HG02610 (cell line): ENCODE measurements at regions not wholly inside any gene's neighbourhood (a gene's known extent, or its start where the extent isn't known, plus 50 kb on each side); places are given as distances from the start of the nearest gene placed in this dataset.

Experiments used
- ATAC-seq: cut with Tn5 transposase; IDR thresholded peaks from one replicate; pipeline ENCODE4 v1.9.1; 2021; ENCODE audit warnings: mild to moderate bottlenecking, moderate library complexity; ENCODE audit not compliant: unreplicated experiment

DNA sequence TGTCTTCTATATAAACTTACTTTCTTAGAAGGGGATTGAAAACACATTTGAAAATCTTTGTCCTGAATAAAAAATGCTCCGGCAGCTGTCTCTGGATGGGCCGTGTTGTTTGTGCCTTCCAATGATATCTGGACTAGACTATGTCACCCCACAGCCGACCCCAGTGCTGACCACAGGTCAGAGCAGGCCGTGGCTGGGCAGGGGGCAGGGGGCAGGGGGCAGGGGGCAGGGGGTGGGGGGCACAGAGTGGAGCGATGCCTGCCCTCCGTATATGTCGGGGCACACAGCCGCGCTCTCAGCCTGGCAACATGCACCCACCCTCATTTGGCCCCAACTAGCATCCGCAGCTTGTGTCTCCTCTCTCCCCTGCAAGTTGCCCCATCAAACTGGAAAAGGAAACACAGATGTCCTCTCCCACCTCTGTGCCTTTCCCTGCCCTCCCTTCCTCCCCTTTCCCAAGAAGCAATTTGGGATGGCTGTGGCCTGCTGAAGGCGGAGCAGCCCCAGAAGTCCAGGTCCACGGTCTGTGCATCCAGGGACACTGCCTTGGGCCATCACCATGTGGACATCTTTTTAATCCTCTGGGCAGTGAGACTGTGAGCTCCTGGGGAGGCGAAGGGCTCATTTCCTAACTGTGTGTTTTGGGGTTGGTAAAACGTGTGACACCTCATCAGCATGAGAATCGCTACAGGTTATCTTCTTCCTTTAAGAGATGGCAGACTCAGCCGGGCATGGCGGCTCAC lies 295.7 kb upstream of the RTL1 start:
- no peak for ATAC-seq

DNA sequence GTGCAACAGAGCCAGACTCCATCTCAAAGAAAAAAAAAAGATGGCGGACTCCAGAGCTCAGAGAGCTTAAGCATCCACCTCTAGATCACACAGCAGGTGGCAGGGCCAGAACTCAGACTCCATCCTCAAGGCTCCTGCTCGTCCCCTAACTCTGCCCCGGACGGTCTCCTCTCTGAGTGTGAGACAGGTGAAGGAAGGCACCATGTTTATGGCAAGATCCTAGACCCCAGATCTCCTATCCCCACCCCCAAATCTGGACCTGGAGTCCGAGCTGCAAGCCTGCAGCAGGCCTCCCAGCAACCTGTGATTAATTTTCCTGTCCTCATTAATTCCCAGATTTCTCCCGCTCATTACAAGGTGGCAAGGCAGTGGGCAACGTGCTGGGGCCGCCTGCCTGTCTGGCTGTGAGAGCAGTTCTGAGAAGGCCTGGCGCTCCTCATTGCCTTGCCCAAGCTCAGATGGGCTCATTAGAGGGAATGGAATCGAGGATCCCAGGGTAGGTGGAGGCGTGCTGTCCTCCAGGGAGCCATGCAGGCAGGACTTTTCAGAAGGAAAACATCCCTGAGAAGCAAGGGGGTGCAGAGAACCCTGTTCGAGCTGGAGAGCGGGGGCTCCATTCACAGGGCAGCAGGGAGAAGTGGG lies 296.6 kb upstream of the RTL1 start:
- ATAC-seq, result no peak

DNA sequence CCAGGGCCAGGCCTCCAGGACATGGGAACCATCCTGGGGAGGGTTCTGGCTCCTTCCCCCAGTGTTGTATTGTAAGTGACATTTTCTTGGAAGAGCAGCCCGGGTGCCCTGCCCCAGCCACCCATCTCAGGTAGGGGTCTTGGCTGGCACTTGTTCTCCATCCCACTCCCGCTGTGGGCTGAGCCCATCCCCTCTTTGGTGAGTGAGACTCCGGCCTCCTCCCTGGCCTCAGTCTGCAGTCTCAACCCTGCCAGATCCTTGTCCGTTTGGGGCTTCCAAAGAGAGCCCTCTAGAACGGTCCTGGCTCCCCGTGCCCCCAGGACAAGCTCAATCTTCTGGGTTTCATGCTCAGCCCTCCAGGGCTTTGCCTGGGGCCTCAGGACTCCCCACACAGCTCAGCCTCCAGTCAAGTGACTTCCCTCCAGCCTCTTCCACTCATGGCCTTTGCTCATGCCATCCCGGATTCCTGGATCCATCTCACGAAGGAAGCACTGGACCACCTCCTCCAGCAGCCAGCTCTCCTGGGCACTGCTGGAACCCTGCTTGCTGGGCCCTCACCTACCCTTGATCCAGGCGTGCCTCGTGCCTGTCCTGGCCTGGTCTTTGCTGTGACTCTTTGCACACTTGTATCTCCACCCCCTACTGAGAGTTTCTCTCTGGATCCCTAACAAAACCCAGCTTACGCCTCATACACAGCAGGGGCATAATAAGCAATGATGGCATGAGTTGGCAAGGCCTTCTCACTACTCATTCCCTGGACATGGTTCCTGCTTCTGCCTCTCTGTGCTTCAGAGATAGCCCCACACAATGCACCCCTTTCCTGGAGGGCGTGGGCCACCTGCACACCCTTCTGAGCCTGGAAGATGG lies 297.4 kb upstream of the RTL1 start:
- no peak for ATAC-seq

DNA sequence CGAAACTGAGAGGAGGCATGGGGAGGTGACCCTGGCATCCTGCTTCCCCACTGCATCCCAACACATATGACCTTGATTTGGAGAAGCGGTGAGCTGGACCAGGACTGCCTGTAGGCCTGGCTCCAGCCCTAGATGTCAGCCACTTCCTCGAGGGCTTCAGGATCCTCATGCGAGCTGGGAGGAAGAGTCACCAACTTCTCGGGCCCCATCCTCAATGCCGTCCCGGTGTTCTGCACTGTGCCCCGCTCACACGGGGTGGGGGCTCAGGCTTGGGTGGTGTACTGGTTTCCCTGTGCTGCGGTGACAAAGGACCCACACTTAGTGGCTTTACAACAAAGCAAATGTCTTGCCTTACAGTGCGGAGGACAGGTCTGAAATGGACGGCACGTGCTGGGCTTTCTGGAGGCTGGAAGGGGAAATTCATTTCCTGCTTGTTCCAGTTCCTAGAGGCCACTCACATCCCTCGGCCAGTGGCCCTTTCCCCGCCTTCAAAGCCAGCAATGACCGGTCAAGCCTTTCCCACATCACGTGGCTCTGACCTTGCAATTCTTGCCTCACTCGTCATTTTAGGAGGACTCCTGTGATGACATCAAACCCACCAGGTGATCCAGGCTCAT lies 298.1 kb upstream of the RTL1 start:
- ATAC-seq, result no peak

DNA sequence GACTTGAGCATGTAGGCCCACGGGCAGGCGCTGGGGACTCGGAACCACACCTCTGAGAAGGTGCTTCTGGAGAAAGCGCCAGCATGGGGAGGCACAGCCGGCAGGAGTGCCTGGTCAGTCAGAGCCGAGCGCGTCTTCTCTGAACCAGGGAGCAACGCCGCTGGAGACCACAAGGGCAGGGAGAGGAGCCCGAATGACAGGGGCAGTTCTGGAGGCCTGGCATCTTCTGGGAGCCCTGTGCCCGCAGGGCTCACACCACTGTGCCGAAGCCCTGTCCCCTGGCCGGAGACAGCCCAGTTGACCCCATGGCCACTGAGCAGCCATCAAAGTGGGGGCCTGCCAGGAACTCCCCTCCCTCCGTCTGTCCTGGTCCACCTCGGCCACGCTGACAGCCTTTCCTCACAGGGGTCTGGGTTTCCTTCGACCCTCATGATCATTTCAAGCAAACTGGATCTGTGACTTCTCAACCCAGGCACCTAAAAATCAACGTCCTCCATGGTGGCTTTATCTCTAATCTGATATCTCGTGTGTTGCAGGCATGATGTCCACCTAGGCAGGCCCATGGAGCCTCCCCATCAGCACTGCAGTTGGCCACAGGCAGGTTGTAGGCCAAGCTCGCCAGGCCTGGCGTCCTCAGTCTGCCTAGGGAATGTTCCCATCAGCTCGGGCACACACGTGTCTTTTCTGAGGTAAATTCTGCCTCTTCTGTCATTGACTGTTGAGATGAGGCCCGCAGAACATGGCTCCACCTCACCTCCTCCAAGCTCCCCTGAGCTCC lies 299.3 kb upstream of the RTL1 start:
- ATAC-seq, result no peak

DNA sequence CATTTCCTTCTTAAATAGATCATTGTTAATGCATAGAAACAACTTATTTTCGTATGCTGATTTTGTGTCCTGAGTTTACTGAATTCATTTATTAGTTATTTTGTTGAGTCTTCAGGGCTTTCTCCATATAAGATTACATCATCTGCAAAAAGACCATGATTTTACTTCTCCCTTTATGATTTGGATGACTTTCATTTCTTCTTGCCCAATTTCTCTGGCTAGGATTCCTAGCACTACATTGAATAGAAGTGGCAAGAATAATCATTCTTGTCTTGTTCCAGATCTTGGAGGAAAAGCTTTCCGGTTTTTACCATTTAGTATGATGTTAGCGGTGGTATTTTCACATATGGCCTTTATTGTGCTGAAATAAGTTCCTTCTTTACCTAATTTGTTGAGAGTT lies 303.0 kb upstream of the RTL1 start:
- no peak for ATAC-seq

GRCh38 chr14:101207041-101207440 lies 303.5 kb upstream of the RTL1 start:
- ATAC-seq, result no peak

DNA sequence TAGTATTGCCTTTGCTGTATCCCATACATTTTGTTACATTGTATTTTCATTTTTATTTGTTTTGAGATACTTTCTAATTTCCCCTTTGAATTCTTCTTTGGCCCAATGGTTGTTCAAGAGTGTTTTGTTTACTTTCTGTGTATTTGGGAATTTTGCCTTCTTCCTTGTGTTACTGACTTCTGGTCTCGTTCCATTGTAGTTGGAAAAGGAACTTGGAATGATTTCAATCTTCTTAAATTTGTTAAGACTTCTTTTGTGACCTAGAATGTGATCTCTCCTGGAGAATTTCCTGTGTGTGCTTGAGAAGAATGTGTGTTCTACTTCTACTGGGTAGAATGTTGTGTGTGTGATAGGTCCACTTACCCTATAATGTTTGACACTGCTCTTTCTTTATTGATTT lies 304.4 kb upstream of the RTL1 start:
- no peak for ATAC-seq

DNA sequence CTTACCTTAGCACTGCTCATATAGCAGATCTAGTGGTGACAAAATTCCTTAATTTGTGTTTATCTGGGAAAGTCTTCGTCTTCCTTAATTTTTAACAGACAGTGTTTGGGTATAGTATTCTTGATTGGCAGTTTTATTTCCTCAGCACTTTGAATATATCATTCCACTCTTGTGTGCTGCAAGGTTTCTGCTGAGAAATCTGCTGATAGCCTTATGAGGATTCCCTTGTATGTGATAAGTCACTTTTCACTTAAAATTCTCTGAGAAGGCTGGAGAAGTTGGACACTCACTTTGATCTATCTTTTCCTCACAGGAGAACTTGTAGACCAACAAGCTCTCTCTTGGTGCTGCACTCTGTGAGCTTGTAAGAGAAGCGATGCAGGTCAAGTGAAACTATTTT lies 306.1 kb upstream of the RTL1 start:
- no peak for ATAC-seq

- no peak for ATAC-seq
Measured at GRCh38 chr14:101215266-101215665, 311.7 kb upstream of the RTL1 start.

GRCh38 chr14:101215927-101216326 lies 312.4 kb upstream of the RTL1 start:
- no peak for ATAC-seq

DNA sequence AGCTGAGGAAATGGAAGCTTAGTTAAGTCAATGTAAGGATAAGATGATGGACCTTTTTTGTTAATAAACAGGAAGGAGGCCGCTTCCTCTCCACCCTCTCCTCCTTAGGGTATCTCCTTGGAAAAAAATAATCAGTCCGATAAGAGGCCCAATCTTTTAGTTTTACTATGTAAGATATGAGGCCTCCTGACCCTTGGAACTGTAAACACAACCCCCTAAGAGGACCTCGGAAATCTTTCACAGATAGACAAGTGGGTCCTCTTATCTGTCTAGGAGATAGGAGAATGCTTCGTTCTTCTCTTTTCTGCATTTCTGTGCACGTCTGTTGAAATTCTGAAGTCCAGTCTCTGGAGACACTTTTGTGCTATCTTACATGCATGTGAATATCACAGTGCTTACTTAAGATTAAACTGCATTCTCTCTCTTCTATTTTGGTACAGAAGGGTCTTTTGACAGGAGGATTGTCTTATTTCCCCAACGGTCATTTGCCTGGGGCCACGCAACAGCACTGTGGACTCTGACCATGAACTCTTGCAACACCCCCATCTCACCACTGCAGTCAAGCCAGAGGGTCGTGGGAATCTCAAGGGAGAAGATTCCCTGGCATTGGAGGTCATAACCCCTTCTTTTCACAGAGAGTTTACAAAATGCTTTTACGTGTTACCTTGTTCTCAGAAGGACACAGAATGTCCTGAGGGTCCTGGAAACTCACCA lies 313.0 kb upstream of the RTL1 start:
- no peak for ATAC-seq

GRCh38 chr14:101217080-101217463 lies 313.6 kb upstream of the RTL1 start:
- no peak for ATAC-seq

DNA sequence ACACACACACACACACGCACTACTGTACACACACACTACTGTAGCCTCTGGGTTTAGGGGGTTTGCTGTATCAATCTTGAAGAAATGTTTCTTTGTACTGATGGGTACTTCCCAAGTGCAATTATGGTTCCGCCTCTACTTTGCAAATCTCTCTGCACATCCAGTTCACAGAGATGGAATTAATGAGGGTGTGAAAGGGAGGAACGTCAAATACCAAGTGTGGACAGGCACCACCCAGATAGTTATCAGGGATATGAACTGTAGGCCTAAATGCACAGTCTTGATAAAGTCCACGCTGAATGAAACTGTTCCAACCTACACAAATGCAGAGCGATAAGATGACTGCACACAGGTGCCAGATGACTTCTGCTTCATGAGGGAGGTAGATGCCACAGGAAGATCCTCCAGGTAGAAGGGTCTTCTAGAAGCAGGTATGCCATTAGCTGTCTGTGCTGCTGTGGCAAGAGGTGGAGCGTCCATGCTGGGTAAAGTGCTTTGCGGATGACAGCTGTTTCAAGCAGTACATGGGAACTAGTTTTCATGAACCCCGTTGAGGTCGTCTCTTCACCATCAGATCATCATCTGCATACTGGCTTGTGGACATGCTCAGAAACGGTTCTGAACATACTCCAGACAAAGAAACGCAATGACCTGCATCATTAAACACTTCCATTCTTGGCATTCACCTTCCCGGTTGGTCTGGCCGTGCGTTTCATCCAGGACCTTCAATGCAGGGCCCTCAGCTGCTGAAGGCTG lies 314.3 kb upstream of the RTL1 start:
- ATAC-seq, result no peak

DNA sequence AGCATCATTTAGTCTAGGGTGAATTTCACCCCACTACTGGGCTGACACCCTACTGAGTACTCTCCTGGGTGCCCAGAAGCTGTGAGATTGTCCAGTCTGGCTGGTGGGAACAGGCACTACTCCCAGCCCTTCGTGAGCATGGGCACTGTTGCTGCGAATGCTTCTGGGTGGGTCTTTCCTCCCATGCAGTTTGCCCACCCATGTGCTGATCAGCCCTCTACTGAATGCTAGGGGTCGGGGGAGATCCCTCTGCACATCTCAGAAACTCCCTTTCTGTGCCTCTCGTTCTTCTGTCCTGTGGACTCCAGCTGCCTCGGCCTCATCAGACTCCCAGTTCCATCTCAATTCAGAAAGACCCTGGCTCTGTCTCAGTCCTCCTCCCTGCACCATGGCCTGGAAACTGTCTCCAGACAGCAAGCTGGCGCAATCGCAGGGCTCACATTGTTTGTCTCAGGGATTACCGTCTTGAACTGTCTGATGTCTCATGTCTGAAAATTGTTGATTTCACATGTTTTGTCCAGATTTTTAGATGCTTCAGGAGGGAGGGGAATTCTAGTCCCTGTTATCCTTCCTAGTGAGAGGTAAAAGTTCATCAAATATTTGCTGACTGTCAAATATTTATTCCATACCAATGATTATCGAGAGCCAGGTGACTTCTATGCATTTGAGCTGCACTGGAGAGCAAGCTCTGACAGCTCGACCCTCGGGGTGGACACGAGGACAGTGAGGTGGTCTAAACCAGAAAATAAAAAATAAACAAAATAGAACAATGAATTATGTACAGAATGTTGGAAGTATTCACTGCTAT lies 316.6 kb upstream of the RTL1 start:
- ATAC-seq, result no peak

DNA sequence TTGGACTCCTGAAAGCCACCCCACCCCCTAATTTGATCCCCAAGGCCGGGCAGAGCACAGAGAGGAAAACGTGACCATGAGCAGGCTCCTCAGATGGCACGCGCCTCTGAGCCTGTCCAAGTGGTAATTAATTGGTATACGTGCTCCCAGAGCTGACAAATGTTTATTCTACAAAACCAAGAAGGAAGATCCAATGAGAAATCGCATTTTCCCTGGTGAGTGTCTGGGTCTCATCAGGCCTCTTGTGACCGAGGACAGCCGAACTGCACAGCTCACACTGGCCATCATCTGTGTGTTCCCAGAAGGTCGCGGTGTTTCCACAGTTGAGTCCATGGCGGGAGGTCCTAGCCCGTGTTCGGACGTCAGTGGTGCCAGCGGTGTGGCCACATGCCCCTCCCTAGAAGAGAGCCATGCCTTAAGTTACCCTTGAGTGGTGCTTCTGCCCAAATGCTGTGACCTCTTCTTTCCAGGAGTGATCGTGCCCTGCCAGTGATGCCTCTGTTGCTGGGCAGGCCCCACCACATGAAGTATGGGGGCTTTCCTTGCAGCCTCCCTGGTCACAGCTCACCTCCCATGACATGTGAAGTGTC lies 317.5 kb upstream of the RTL1 start:
- ATAC-seq, result no peak

- ATAC-seq, result no peak
Measured at GRCh38 chr14:101221549-101222160, 318.1 kb upstream of the RTL1 start.
